GM23338 (cell line): ENCODE measurements at regions not wholly inside any gene's neighbourhood (a gene's known extent, or its start where the extent isn't known, plus 50 kb on each side); places are given as distances from the start of the nearest gene placed in this dataset.

Experiments used
- ATAC-seq: fragments of 200-7000 bp; cut with Tn5 transposase; 3 replicates; pipeline ENCODE4 v1.9.1; 2020
- DNase-seq: peaks from one replicate; pipeline ENCODE4 v3.0.0-alpha.2; 2015; ENCODE audit warnings: low spot score
- H2AFZ ChIP-seq: fragments of 200-600 bp; sonication (generic); 2 replicates; pipeline ENCODE4 v1.8.0; 2016; ENCODE audit warnings: antibody characterized with exemption, mild to moderate bottlenecking, moderate library complexity
- H3F3A ChIP-seq: fragments of 200-600 bp; sonication (generic); replicated peaks from 2 replicates; pipeline ENCODE4 v1.8.0; 2017; ENCODE audit warnings: antibody characterized with exemption, mixed run types, low read depth
- H3K27ac ChIP-seq: fragments of 200-600 bp; sonication (generic); 2 replicates; pipeline ENCODE4 v1.6.1; 2016; ENCODE audit warnings: low read depth
- H3K27me3 ChIP-seq: fragments of 200-600 bp; sonication (generic); 2 replicates; pipeline ENCODE4 v1.8.0; 2016; ENCODE audit warnings: mild to moderate bottlenecking, mixed run types, moderate library complexity; ENCODE audit not compliant: insufficient read depth
- H3K36me3 ChIP-seq: fragments of 200-600 bp; sonication (generic); 2 replicates; pipeline ENCODE4 v1.8.0; 2016; ENCODE audit warnings: mild to moderate bottlenecking; ENCODE audit not compliant: insufficient read depth
- H3K4me1 ChIP-seq: fragments of 200-600 bp; sonication (generic); 2 replicates; pipeline ENCODE4 v1.8.0; 2016; ENCODE audit warnings: mild to moderate bottlenecking, moderate library complexity; ENCODE audit not compliant: insufficient read depth
- H3K4me2 ChIP-seq: fragments of 200-600 bp; sonication (generic); 2 replicates; pipeline ENCODE4 v1.7.1; 2017; ENCODE audit warnings: mixed run types
- H3K4me3 ChIP-seq: fragments of 200-600 bp; sonication (generic); 2 replicates; pipeline ENCODE4 v1.6.1; 2016; ENCODE audit warnings: mixed run types
- H3K79me2 ChIP-seq: fragments of 200-600 bp; sonication (generic); replicated peaks from 2 replicates; pipeline ENCODE4 v1.8.0; 2017; ENCODE audit warnings: mild to moderate bottlenecking; ENCODE audit not compliant: insufficient read depth
- H3K9me2 ChIP-seq: fragments of 200-600 bp; sonication (generic); 2 replicates; pipeline ENCODE4 v1.8.0; 2017; ENCODE audit not compliant: insufficient read depth
- H4K20me1 ChIP-seq: fragments of 200-600 bp; sonication (generic); replicated peaks from 2 replicates; pipeline ENCODE4 v1.8.0; 2017; ENCODE audit warnings: mild to moderate bottlenecking; ENCODE audit not compliant: insufficient read depth
- H3K27ac Mint-ChIP-seq: 2 replicates; pipeline ENCODE4 v1.8.0; 2020; ENCODE audit warnings: inconsistent platforms, mild to moderate bottlenecking, moderate library complexity, mixed read lengths
- H3K27me3 Mint-ChIP-seq: 3 replicates; pipeline ENCODE4 v1.8.0; 2022; ENCODE audit warnings: low read depth, mild to moderate bottlenecking, moderate library complexity, mixed read lengths, inconsistent platforms; ENCODE audit not compliant: insufficient read depth, poor library complexity
- H3K36me3 Mint-ChIP-seq: 3 replicates; pipeline ENCODE4 v1.8.0; 2021; ENCODE audit warnings: low read depth, mild to moderate bottlenecking, inconsistent platforms, moderate library complexity, mixed read lengths
- H3K4me1 Mint-ChIP-seq: 3 replicates; pipeline ENCODE4 v1.8.0; 2020; ENCODE audit warnings: mild to moderate bottlenecking, inconsistent platforms, mixed read lengths
- H3K4me3 Mint-ChIP-seq: 3 replicates; pipeline ENCODE4 v1.8.0; 2021; ENCODE audit warnings: moderate library complexity, mild to moderate bottlenecking, inconsistent platforms, mixed read lengths
- H3K9me3 Mint-ChIP-seq: 3 replicates; pipeline ENCODE4 v1.8.0; 2020; ENCODE audit warnings: moderate library complexity, mild to moderate bottlenecking, inconsistent platforms, mixed read lengths
- CREB1 ChIP-seq: fragments of 250-450 bp; sonication (Bioruptor Pico); IDR thresholded peaks from 2 replicates; pipeline ENCODE4 v1.5.0; 2020; ENCODE audit warnings: low read depth, mild to moderate bottlenecking, moderate library complexity
- EZH2 ChIP-seq: fragments of 200-600 bp; sonication (generic); IDR thresholded peaks from one replicate; pipeline ENCODE4 v1.8.0; 2017; ENCODE audit warnings: antibody characterized with exemption, mild to moderate bottlenecking, low read depth; ENCODE audit not compliant: unreplicated experiment
- EZH2phosphoT487 ChIP-seq: fragments of 200-600 bp; sonication (generic); IDR thresholded peaks from one replicate; pipeline ENCODE4 v1.8.1; 2018; ENCODE audit warnings: antibody characterized with exemption; ENCODE audit not compliant: unreplicated experiment
- JUNB ChIP-seq: IDR thresholded peaks from one replicate; pipeline ENCODE4 v1.6.1; 2016; ENCODE audit warnings: antibody characterized with exemption; ENCODE audit not compliant: unreplicated experiment
- NANOG ChIP-seq: IDR thresholded peaks from 2 replicates; pipeline ENCODE4 v1.6.1; 2016; ENCODE audit warnings: antibody characterized with exemption, borderline replicate concordance
- POLR2AphosphoS5 ChIP-seq: IDR thresholded peaks from 2 replicates; pipeline ENCODE4 v1.6.1; 2016; ENCODE audit warnings: antibody characterized with exemption, low read depth
- STAT1 ChIP-seq: IDR thresholded peaks from one replicate; pipeline ENCODE4 v1.6.1; 2016; ENCODE audit warnings: antibody characterized with exemption; ENCODE audit not compliant: unreplicated experiment
- ZNF114 ChIP-seq: fragments of 250-450 bp; sonication (Bioruptor Pico); IDR thresholded peaks from 2 replicates; pipeline ENCODE4 v1.5.0; 2020; ENCODE audit warnings: mild to moderate bottlenecking, moderate library complexity
- ZNF331 ChIP-seq: fragments of 250-450 bp; sonication (Bioruptor Pico); IDR thresholded peaks from 2 replicates; pipeline ENCODE4 v1.5.0; 2020; ENCODE audit warnings: low read depth, mild to moderate bottlenecking, moderate library complexity
- TF ChIP-seq, protein P1 (sequence below): IDR thresholded peaks from 2 replicates; pipeline ENCODE4 v1.6.1; 2016; ENCODE audit warnings: antibody characterized with exemption
- TF ChIP-seq, protein P2 (sequence below), 2 experiments: fragments of 200-600 bp in 1 of 2; sonication (generic) in 1 of 2; conservative IDR thresholded peaks; 2 replicates each; pipeline versions ENCODE4 v1.5.1 to v1.6.1; 2016 to 2017; ENCODE audit warnings: antibody characterized with exemption in 2 of 2, low read depth in 2 of 2, mild to moderate bottlenecking in 2 of 2, moderate library complexity in 1 of 2
- TF ChIP-seq, protein P3 (sequence below): fragments of 250-450 bp; sonication (Bioruptor Pico); IDR thresholded peaks from 2 replicates; pipeline ENCODE4 v1.5.0; 2020; ENCODE audit warnings: mild to moderate bottlenecking, moderate library complexity
- TF ChIP-seq, protein P4 (sequence below): IDR thresholded peaks from one replicate; pipeline ENCODE4 v1.6.1; 2018; ENCODE audit warnings: antibody characterized with exemption; ENCODE audit not compliant: unreplicated experiment

DNA sequence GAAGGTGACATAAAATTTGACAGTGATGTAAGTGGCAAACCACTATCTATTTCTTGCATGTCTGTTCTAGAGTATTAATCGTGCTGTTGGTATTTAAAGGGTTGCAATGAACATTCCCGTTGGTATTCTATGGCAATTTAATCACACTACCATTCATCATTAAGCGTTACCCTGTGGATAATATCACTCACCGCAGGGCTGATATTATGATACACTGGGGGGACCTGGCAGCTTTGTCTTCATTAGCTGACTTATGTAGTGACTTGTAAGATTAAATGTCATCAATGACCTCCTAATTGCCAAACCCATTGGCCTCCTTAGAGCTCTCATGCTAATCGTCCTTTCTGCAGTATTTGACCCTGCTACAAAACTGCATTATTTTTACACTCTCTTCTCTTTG, 624.5 kb upstream of the VSTM2A start:
- H3K9me2 ChIP-seq: peaks cover 3% of the 10 kb centered on the region; the same call in 1 of the 2 replicates
- no peaks in the 10 kb centered on the region for H4K20me1 ChIP-seq
- no peak overlapping the region for H2AFZ ChIP-seq
- no peak overlapping the region for H3K4me2 ChIP-seq
- no peak overlapping the region for H3K4me3 ChIP-seq
- Mint-ChIP-seq H3K27ac (no peak overlapping the region), H3K4me1 (no peaks in the 10 kb centered on the region), H3K9me3 (no peaks in the 10 kb centered on the region; the same call in 2 of the 3 replicates), H3K4me3 (no peak overlapping the region), H3K27me3 (no peaks in the 10 kb centered on the region), H3K36me3 (no peaks in the 10 kb centered on the region; the same call in 2 of the 3 replicates)
- no peaks in the 10 kb centered on the region for H3K79me2 ChIP-seq
- ATAC-seq (no peak), DNase-seq (no peak)
- no peaks in the 10 kb centered on the region for H3K4me1 ChIP-seq
- H3K27me3 ChIP-seq: no peaks in the 10 kb centered on the region
- H3K27ac ChIP-seq: no peak overlapping the region
- H3F3A ChIP-seq: no peaks in the 10 kb centered on the region
- TF ChIP-seq, protein P1, sequence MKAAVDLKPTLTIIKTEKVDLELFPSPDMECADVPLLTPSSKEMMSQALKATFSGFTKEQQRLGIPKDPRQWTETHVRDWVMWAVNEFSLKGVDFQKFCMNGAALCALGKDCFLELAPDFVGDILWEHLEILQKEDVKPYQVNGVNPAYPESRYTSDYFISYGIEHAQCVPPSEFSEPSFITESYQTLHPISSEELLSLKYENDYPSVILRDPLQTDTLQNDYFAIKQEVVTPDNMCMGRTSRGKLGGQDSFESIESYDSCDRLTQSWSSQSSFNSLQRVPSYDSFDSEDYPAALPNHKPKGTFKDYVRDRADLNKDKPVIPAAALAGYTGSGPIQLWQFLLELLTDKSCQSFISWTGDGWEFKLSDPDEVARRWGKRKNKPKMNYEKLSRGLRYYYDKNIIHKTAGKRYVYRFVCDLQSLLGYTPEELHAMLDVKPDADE: no peak
- no peak for TF ChIP-seq JUNB
- no peak for TF ChIP-seq NANOG
- TF ChIP-seq, protein P2, sequence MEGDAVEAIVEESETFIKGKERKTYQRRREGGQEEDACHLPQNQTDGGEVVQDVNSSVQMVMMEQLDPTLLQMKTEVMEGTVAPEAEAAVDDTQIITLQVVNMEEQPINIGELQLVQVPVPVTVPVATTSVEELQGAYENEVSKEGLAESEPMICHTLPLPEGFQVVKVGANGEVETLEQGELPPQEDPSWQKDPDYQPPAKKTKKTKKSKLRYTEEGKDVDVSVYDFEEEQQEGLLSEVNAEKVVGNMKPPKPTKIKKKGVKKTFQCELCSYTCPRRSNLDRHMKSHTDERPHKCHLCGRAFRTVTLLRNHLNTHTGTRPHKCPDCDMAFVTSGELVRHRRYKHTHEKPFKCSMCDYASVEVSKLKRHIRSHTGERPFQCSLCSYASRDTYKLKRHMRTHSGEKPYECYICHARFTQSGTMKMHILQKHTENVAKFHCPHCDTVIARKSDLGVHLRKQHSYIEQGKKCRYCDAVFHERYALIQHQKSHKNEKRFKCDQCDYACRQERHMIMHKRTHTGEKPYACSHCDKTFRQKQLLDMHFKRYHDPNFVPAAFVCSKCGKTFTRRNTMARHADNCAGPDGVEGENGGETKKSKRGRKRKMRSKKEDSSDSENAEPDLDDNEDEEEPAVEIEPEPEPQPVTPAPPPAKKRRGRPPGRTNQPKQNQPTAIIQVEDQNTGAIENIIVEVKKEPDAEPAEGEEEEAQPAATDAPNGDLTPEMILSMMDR (conservative IDR thresholded peaks at IDR 0.05; ENCODE audit: low read depth in 2 of 2): no peak
- no peak for TF ChIP-seq STAT1
- TF ChIP-seq, protein P3, sequence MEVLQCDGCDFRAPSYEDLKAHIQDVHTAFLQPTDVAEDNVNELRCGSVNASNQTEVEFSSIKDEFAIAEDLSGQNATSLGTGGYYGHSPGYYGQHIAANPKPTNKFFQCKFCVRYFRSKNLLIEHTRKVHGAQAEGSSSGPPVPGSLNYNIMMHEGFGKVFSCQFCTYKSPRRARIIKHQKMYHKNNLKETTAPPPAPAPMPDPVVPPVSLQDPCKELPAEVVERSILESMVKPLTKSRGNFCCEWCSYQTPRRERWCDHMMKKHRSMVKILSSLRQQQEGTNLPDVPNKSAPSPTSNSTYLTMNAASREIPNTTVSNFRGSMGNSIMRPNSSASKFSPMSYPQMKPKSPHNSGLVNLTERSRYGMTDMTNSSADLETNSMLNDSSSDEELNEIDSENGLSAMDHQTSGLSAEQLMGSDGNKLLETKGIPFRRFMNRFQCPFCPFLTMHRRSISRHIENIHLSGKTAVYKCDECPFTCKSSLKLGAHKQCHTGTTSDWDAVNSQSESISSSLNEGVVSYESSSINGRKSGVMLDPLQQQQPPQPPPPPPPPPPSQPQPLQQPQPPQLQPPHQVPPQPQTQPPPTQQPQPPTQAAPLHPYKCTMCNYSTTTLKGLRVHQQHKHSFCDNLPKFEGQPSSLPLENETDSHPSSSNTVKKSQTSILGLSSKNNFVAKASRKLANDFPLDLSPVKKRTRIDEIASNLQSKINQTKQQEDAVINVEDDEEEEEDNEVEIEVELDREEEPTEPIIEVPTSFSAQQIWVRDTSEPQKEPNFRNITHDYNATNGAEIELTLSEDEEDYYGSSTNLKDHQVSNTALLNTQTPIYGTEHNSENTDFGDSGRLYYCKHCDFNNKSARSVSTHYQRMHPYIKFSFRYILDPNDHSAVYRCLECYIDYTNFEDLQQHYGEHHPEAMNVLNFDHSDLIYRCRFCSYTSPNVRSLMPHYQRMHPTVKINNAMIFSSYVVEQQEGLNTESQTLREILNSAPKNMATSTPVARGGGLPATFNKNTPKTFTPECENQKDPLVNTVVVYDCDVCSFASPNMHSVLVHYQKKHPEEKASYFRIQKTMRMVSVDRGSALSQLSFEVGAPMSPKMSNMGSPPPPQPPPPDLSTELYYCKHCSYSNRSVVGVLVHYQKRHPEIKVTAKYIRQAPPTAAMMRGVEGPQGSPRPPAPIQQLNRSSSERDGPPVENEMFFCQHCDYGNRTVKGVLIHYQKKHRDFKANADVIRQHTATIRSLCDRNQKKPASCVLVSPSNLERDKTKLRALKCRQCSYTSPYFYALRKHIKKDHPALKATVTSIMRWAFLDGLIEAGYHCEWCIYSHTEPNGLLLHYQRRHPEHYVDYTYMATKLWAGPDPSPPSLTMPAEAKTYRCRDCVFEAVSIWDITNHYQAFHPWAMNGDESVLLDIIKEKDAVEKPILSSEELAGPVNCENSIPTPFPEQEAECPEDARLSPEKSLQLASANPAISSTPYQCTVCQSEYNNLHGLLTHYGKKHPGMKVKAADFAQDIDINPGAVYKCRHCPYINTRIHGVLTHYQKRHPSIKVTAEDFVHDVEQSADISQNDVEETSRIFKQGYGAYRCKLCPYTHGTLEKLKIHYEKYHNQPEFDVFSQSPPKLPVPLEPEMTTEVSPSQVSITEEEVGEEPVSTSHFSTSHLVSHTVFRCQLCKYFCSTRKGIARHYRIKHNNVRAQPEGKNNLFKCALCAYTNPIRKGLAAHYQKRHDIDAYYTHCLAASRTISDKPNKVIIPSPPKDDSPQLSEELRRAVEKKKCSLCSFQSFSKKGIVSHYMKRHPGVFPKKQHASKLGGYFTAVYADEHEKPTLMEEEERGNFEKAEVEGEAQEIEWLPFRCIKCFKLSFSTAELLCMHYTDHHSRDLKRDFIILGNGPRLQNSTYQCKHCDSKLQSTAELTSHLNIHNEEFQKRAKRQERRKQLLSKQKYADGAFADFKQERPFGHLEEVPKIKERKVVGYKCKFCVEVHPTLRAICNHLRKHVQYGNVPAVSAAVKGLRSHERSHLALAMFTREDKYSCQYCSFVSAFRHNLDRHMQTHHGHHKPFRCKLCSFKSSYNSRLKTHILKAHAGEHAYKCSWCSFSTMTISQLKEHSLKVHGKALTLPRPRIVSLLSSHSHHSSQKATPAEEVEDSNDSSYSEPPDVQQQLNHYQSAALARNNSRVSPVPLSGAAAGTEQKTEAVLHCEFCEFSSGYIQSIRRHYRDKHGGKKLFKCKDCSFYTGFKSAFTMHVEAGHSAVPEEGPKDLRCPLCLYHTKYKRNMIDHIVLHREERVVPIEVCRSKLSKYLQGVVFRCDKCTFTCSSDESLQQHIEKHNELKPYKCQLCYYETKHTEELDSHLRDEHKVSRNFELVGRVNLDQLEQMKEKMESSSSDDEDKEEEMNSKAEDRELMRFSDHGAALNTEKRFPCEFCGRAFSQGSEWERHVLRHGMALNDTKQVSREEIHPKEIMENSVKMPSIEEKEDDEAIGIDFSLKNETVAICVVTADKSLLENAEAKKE (CRISPR knock-in tag): no peak
- no peak for TF ChIP-seq POLR2AphosphoS5
- TF ChIP-seq ZNF114 (CRISPR knock-in tag): no peak
- TF ChIP-seq, protein P4, sequence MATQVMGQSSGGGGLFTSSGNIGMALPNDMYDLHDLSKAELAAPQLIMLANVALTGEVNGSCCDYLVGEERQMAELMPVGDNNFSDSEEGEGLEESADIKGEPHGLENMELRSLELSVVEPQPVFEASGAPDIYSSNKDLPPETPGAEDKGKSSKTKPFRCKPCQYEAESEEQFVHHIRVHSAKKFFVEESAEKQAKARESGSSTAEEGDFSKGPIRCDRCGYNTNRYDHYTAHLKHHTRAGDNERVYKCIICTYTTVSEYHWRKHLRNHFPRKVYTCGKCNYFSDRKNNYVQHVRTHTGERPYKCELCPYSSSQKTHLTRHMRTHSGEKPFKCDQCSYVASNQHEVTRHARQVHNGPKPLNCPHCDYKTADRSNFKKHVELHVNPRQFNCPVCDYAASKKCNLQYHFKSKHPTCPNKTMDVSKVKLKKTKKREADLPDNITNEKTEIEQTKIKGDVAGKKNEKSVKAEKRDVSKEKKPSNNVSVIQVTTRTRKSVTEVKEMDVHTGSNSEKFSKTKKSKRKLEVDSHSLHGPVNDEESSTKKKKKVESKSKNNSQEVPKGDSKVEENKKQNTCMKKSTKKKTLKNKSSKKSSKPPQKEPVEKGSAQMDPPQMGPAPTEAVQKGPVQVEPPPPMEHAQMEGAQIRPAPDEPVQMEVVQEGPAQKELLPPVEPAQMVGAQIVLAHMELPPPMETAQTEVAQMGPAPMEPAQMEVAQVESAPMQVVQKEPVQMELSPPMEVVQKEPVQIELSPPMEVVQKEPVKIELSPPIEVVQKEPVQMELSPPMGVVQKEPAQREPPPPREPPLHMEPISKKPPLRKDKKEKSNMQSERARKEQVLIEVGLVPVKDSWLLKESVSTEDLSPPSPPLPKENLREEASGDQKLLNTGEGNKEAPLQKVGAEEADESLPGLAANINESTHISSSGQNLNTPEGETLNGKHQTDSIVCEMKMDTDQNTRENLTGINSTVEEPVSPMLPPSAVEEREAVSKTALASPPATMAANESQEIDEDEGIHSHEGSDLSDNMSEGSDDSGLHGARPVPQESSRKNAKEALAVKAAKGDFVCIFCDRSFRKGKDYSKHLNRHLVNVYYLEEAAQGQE: no peak
- TF ChIP-seq CREB1 (CRISPR knock-in tag): no peak
- no peak for TF ChIP-seq ZNF331 (CRISPR knock-in tag)
- TF ChIP-seq EZH2: no peak
- TF ChIP-seq EZH2phosphoT487: no peak
- H3K36me3 ChIP-seq: no peaks in the 10 kb centered on the region
